ENCODE measurements at regions not wholly inside any gene's neighbourhood (a gene's known extent, or its start where the extent isn't known, plus 50 kb on each side); places are given as distances from the start of the nearest gene placed in this dataset.

GRCh38 chr6:132236744-132237143 is 164.5 kb downstream of the MOXD1 start:
- TF ChIP-seq POLR2A (IDR thresholded peaks at IDR 0.05; ENCODE audit: low read length), result no peak
- no peak for TF ChIP-seq GATA1 (IDR thresholded peaks at IDR 0.05; ENCODE audit: low read depth, low read length)

All from erythroblast (primary cell).